Activated CD4-positive, alpha-beta memory T cell treated with anti-CD3 and anti-CD28 coated beads, Interleukin-2, amount 10 ng/mL, durations not matched to agents 7 days and 5 days (primary cell): ENCODE measurements at regions not wholly inside any gene's neighbourhood (a gene's known extent, or its start where the extent isn't known, plus 50 kb on each side); places are given as distances from the start of the nearest gene placed in this dataset.

Source experiments
- CTCF ChIA-PET: fragments of 350-600 bp; sonication (Branson Sonifier 250); formaldehyde crosslinking; loops from one replicate; lab custom pipeline; 2021; ENCODE audit warnings: antibody characterized with exemption, inconsistent platforms; lab: Charles Lee
- POLR2A ChIA-PET: fragments of 350-600 bp; sonication (Branson Sonifier 250); formaldehyde crosslinking; loops from one replicate; lab custom pipeline; 2021; ENCODE audit warnings: antibody characterized with exemption; lab: Charles Lee
- DNase-seq: peaks from one replicate; pipeline ENCODE4 v3.0.0-alpha.2; 2020
- H3K27ac Mint-ChIP-seq: one replicate; pipeline ENCODE4 v1.8.0; 2021; ENCODE audit warnings: mild to moderate bottlenecking, mixed read lengths
- H3K27me3 Mint-ChIP-seq: one replicate; pipeline ENCODE4 v1.8.0; 2021; ENCODE audit warnings: mixed read lengths
- H3K36me3 Mint-ChIP-seq: one replicate; pipeline ENCODE4 v1.8.0; 2021; ENCODE audit warnings: low read depth, mixed read lengths
- H3K4me1 Mint-ChIP-seq: one replicate; pipeline ENCODE4 v1.8.0; 2021; ENCODE audit warnings: mixed read lengths
- H3K4me3 Mint-ChIP-seq: one replicate; pipeline ENCODE4 v1.8.0; 2021; ENCODE audit warnings: mild to moderate bottlenecking, mixed read lengths
- H3K9me3 Mint-ChIP-seq: one replicate; pipeline ENCODE4 v1.8.0; 2021; ENCODE audit warnings: mixed read lengths

GRCh38 chrX:39516427-39516841 is 581.3 kb downstream of the BCOR start:
- ChIA-PET POLR2A (no interaction called here), CTCF (no interaction called here)
- no peak for DNase-seq
- no peak overlapping the region for H3K27ac Mint-ChIP-seq
- no peak overlapping the region for H3K4me3 Mint-ChIP-seq
- H3K27me3 Mint-ChIP-seq = no peaks in the 10 kb centered on the region
- H3K9me3 Mint-ChIP-seq = no peaks in the 10 kb centered on the region
- H3K36me3 Mint-ChIP-seq = no peaks in the 10 kb centered on the region
- no peaks in the 10 kb centered on the region for H3K4me1 Mint-ChIP-seq

GRCh38 chrX:39518476-39519029 is 579.2 kb downstream of the BCOR start:
- ChIA-PET CTCF (no interaction called here), POLR2A (no interaction called here)
- H3K9me3 Mint-ChIP-seq = no peaks in the 10 kb centered on the region
- no peak overlapping the region for H3K4me3 Mint-ChIP-seq
- no peak overlapping the region for H3K27ac Mint-ChIP-seq
- H3K27me3 Mint-ChIP-seq = no peaks in the 10 kb centered on the region
- no peaks in the 10 kb centered on the region for H3K4me1 Mint-ChIP-seq
- no peaks in the 10 kb centered on the region for H3K36me3 Mint-ChIP-seq
- no peak for DNase-seq

GRCh38 chrX:39519030-39519488 is 578.7 kb downstream of the BCOR start:
- no peak overlapping the region for H3K4me3 Mint-ChIP-seq
- no peaks in the 10 kb centered on the region for H3K9me3 Mint-ChIP-seq
- ChIA-PET POLR2A (no interaction called here), CTCF (no interaction called here)
- no peak overlapping the region for H3K27ac Mint-ChIP-seq
- no peaks in the 10 kb centered on the region for H3K36me3 Mint-ChIP-seq
- no peak for DNase-seq
- no peaks in the 10 kb centered on the region for H3K27me3 Mint-ChIP-seq
- no peaks in the 10 kb centered on the region for H3K4me1 Mint-ChIP-seq

GRCh38 chrX:39519566-39520301 is 578.0 kb downstream of the BCOR start:
- Mint-ChIP-seq H3K36me3 (no peaks in the 10 kb centered on the region), H3K4me3 (no peak overlapping the region), H3K9me3 (no peaks in the 10 kb centered on the region), H3K27me3 (no peaks in the 10 kb centered on the region), H3K4me1 (no peaks in the 10 kb centered on the region), H3K27ac (no peak overlapping the region)
- POLR2A ChIA-PET = no interaction called here
- no peak for DNase-seq
- CTCF ChIA-PET = no interaction called here

- no peaks in the 10 kb centered on the region for H3K4me1 Mint-ChIP-seq
- H3K27ac Mint-ChIP-seq = no peak overlapping the region
- no peak overlapping the region for H3K4me3 Mint-ChIP-seq
- no peaks in the 10 kb centered on the region for H3K36me3 Mint-ChIP-seq
- H3K9me3 Mint-ChIP-seq = peaks cover 3% of the 10 kb centered on the region
- CTCF ChIA-PET = no interaction called here
- H3K27me3 Mint-ChIP-seq = no peaks in the 10 kb centered on the region
- DNase-seq = no peak
- POLR2A ChIA-PET = no interaction called here
Observed at GRCh38 chrX:39525758-39526157, 572.0 kb downstream of the BCOR start.

- H3K27me3 Mint-ChIP-seq = no peaks in the 10 kb centered on the region
- no peak overlapping the region for H3K27ac Mint-ChIP-seq
- H3K4me3 Mint-ChIP-seq = no peak overlapping the region
- H3K36me3 Mint-ChIP-seq = no peaks in the 10 kb centered on the region
- peaks cover 3% of the 10 kb centered on the region for H3K9me3 Mint-ChIP-seq
- no peak for DNase-seq
- CTCF ChIA-PET = no interaction called here
- POLR2A ChIA-PET = no interaction called here
- no peaks in the 10 kb centered on the region for H3K4me1 Mint-ChIP-seq
Observed at GRCh38 chrX:39527025-39527424, 570.7 kb downstream of the BCOR start.

- Mint-ChIP-seq H3K27ac (no peak overlapping the region), H3K36me3 (no peaks in the 10 kb centered on the region), H3K4me3 (no peak overlapping the region), H3K4me1 (no peaks in the 10 kb centered on the region), H3K9me3 (peaks cover 3% of the 10 kb centered on the region), H3K27me3 (no peaks in the 10 kb centered on the region)
- POLR2A ChIA-PET = no interaction called here
- CTCF ChIA-PET = no interaction called here
- no peak for DNase-seq
Observed at GRCh38 chrX:39528161-39528916, 569.4 kb downstream of the BCOR start.

GRCh38 chrX:39532761-39533160 is 565.0 kb downstream of the BCOR start:
- POLR2A ChIA-PET = interaction anchor here (0.7 kb wide), 1 partner anchor 100 kb away, joined by 3 read pairs; no protein-coding TSS in a partner anchor
- Mint-ChIP-seq H3K27me3 (peaks cover 4% of the 10 kb centered on the region), H3K4me3 (no peak overlapping the region), H3K36me3 (no peaks in the 10 kb centered on the region), H3K27ac (no peak overlapping the region), H3K9me3 (peaks cover 3% of the 10 kb centered on the region), H3K4me1 (no peaks in the 10 kb centered on the region)
- DNase-seq = no peak
- CTCF ChIA-PET = no interaction called here

GRCh38 chrX:39534949-39535348 is 562.8 kb downstream of the BCOR start:
- Mint-ChIP-seq H3K9me3 (no peaks in the 10 kb centered on the region), H3K36me3 (no peaks in the 10 kb centered on the region), H3K4me3 (no peak overlapping the region), H3K27ac (no peak overlapping the region), H3K4me1 (no peaks in the 10 kb centered on the region), H3K27me3 (peaks cover 4% of the 10 kb centered on the region)
- ChIA-PET CTCF (no interaction called here), POLR2A (no interaction called here)
- DNase-seq = no peak

GRCh38 chrX:39536211-39536610 is 561.5 kb downstream of the BCOR start:
- Mint-ChIP-seq H3K27ac (no peak overlapping the region), H3K4me1 (no peaks in the 10 kb centered on the region), H3K27me3 (peaks cover 4% of the 10 kb centered on the region), H3K36me3 (no peaks in the 10 kb centered on the region), H3K4me3 (no peak overlapping the region), H3K9me3 (no peaks in the 10 kb centered on the region)
- CTCF ChIA-PET = no interaction called here
- POLR2A ChIA-PET = no interaction called here
- no peak for DNase-seq

GRCh38 chrX:39541881-39542280 is 555.9 kb downstream of the BCOR start:
- no peak overlapping the region for H3K27ac Mint-ChIP-seq
- no peaks in the 10 kb centered on the region for H3K4me1 Mint-ChIP-seq
- ChIA-PET CTCF (no interaction called here), POLR2A (no interaction called here)
- H3K27me3 Mint-ChIP-seq = peaks cover 3% of the 10 kb centered on the region
- peaks cover 2% of the 10 kb centered on the region for H3K9me3 Mint-ChIP-seq
- no peak for DNase-seq
- H3K36me3 Mint-ChIP-seq = no peaks in the 10 kb centered on the region
- H3K4me3 Mint-ChIP-seq = no peak overlapping the region

- H3K4me3 Mint-ChIP-seq = no peak overlapping the region
- H3K4me1 Mint-ChIP-seq = no peaks in the 10 kb centered on the region
- no peak overlapping the region for H3K27ac Mint-ChIP-seq
- peaks cover 3% of the 10 kb centered on the region for H3K27me3 Mint-ChIP-seq
- no peak for DNase-seq
- H3K36me3 Mint-ChIP-seq = no peaks in the 10 kb centered on the region
- CTCF ChIA-PET = no interaction called here
- POLR2A ChIA-PET = no interaction called here
- peaks cover 2% of the 10 kb centered on the region for H3K9me3 Mint-ChIP-seq
Observed at GRCh38 chrX:39542316-39542715, 555.4 kb downstream of the BCOR start.

GRCh38 chrX:39550795-39551361 is 546.9 kb downstream of the BCOR start:
- no peak for DNase-seq
- H3K4me1 Mint-ChIP-seq = peaks cover 3% of the 10 kb centered on the region
- ChIA-PET POLR2A (no interaction called here), CTCF (no interaction called here)
- H3K4me3 Mint-ChIP-seq = no peak overlapping the region
- no peaks in the 10 kb centered on the region for H3K9me3 Mint-ChIP-seq
- H3K36me3 Mint-ChIP-seq = no peaks in the 10 kb centered on the region
- no peaks in the 10 kb centered on the region for H3K27me3 Mint-ChIP-seq
- H3K27ac Mint-ChIP-seq = no peak overlapping the region
